ENCODE measurements at regions not wholly inside any gene's neighbourhood (a gene's known extent, or its start where the extent isn't known, plus 50 kb on each side); places are given as distances from the start of the nearest gene placed in this dataset.

DNA sequence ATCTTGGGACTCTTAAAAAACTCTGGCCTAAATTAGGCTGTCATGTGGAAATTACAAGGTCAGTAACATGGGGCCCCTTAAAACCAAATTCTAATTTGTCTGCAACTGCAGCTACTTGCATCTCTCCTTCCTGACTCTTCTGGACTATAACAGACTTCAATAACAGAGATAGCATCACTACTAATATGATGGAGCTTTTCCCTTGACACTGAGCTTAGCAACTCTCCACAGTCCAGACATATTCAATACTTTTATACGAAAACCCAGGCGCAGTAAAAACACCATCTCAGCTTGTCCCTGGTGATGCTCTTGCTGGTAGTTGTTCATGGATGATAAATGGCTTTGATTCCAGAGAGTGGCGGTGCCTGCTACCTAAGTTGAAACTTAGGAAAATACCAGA lies 850.4 kb downstream of the STIM2 start:
- no peak overlapping the region for H3K9ac ChIP-seq
- H3K4me1 ChIP-seq (ENCODE audit: control insufficient read depth in 1 of 2, insufficient read depth in 2 of 2, low read depth in 1 of 2, low read length in 1 of 2): no peaks in the 10 kb centered on the region
- no peaks in the 10 kb centered on the region for H3K9me2 ChIP-seq
- no peaks in the 10 kb centered on the region; the same call in 1 of the 2 replicates for H3K27me3 ChIP-seq (ENCODE audit: insufficient read depth)
- 11% methylated on average over 3 of the region's 3 CpGs for WGBS (ENCODE audit: low lambda C conversion rate)
- TF ChIP-seq, protein P1, sequence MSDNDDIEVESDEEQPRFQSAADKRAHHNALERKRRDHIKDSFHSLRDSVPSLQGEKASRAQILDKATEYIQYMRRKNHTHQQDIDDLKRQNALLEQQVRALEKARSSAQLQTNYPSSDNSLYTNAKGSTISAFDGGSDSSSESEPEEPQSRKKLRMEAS (IDR thresholded peaks at IDR 0.05; ENCODE audit: low read depth): no peak
- TF ChIP-seq, protein P2, sequence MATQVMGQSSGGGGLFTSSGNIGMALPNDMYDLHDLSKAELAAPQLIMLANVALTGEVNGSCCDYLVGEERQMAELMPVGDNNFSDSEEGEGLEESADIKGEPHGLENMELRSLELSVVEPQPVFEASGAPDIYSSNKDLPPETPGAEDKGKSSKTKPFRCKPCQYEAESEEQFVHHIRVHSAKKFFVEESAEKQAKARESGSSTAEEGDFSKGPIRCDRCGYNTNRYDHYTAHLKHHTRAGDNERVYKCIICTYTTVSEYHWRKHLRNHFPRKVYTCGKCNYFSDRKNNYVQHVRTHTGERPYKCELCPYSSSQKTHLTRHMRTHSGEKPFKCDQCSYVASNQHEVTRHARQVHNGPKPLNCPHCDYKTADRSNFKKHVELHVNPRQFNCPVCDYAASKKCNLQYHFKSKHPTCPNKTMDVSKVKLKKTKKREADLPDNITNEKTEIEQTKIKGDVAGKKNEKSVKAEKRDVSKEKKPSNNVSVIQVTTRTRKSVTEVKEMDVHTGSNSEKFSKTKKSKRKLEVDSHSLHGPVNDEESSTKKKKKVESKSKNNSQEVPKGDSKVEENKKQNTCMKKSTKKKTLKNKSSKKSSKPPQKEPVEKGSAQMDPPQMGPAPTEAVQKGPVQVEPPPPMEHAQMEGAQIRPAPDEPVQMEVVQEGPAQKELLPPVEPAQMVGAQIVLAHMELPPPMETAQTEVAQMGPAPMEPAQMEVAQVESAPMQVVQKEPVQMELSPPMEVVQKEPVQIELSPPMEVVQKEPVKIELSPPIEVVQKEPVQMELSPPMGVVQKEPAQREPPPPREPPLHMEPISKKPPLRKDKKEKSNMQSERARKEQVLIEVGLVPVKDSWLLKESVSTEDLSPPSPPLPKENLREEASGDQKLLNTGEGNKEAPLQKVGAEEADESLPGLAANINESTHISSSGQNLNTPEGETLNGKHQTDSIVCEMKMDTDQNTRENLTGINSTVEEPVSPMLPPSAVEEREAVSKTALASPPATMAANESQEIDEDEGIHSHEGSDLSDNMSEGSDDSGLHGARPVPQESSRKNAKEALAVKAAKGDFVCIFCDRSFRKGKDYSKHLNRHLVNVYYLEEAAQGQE (IDR thresholded peaks at IDR 0.05; ENCODE audit: low read depth, low read length): no peak
- TF ChIP-seq JUND (IDR thresholded peaks at IDR 0.05) (no peak), EP300 (IDR thresholded peaks at IDR 0.05; ENCODE audit: borderline replicate concordance in 1 of 2, low read depth in 1 of 2, low read length in 1 of 2) (no peak), SIN3A (IDR thresholded peaks at IDR 0.05; ENCODE audit: borderline replicate concordance, low read depth, low read length) (no peak), NRF1 (IDR thresholded peaks at IDR 0.05; ENCODE audit: low read depth, low read length) (no peak)
- H3F3A ChIP-seq (replicated peaks; ENCODE audit: insufficient read depth): no peaks in the 10 kb centered on the region
- H3K79me2 ChIP-seq (ENCODE audit: insufficient read depth): no peaks in the 10 kb centered on the region
- CTCF ChIA-PET: no interaction called here
- H4K20me1 ChIP-seq (ENCODE audit: insufficient read depth): no peaks in the 10 kb centered on the region
- H3K27ac ChIP-seq (ENCODE audit: low read depth in 2 of 2, low read length in 1 of 2): no peak overlapping the region
- POLR2A ChIA-PET: no interaction called here
- DNase-seq: no peak
- no peaks in the 10 kb centered on the region for H3K9me3 ChIP-seq
- H3K4me2 ChIP-seq: no peak overlapping the region
- H2AFZ ChIP-seq (ENCODE audit: low read depth): no peak overlapping the region
- no peaks in the 10 kb centered on the region for H3K36me3 ChIP-seq (replicated peaks in 1 of 2; ENCODE audit: control insufficient read depth in 1 of 2, insufficient read depth in 2 of 2, low read length in 1 of 2)
- no peak overlapping the region for H3K4me3 ChIP-seq (ENCODE audit: low read depth in 2 of 2, low read length in 1 of 2)

DNA sequence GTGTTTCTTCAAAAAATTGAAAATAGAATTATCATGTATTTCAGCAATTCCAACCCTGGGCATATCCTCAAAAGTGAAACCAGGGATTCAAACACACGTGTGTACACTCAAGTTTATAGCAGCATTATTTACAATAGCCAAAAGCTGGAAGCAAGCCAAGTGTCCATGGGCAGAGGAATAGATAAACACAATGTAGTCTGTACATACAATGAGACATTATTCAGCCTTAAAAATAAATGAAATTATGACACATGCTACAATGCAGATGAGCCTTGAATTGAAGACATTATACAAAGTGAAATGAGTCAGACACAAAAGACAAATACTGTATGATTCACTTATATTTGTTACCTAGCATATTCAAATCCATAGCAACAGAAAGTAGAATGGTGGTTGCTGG lies 853.4 kb downstream of the STIM2 start:
- Histone ChIP-seq H3K27me3 (ENCODE audit: insufficient read depth) (no peaks in the 10 kb centered on the region), H3F3A (replicated peaks; ENCODE audit: insufficient read depth) (no peaks in the 10 kb centered on the region), H3K4me1 (ENCODE audit: control insufficient read depth in 1 of 2, insufficient read depth in 2 of 2, low read depth in 1 of 2, low read length in 1 of 2) (no peaks in the 10 kb centered on the region), H3K9ac (no peak overlapping the region), H3K36me3 (replicated peaks in 1 of 2; ENCODE audit: control insufficient read depth in 1 of 2, insufficient read depth in 2 of 2, low read length in 1 of 2) (no peaks in the 10 kb centered on the region), H4K20me1 (ENCODE audit: insufficient read depth) (no peaks in the 10 kb centered on the region), H3K4me3 (ENCODE audit: low read depth in 2 of 2, low read length in 1 of 2) (no peak overlapping the region), H3K9me3 (no peaks in the 10 kb centered on the region), H3K9me2 (no peaks in the 10 kb centered on the region), H2AFZ (ENCODE audit: low read depth) (no peak overlapping the region), H3K4me2 (no peak overlapping the region), H3K27ac (ENCODE audit: low read depth in 2 of 2, low read length in 1 of 2) (no peak overlapping the region), H3K79me2 (ENCODE audit: insufficient read depth) (no peaks in the 10 kb centered on the region)
- 0% methylated on average over 1 of the region's 1 CpG for WGBS (ENCODE audit: low lambda C conversion rate)
- POLR2A ChIA-PET: no interaction called here
- CTCF ChIA-PET: no interaction called here
- DNase-seq: no peak
- TF ChIP-seq EZH2phosphoT487 (IDR thresholded peaks at IDR 0.05; ENCODE audit: borderline replicate concordance, low read depth) (no peak), EP300 (IDR thresholded peaks at IDR 0.05; ENCODE audit: borderline replicate concordance in 1 of 2, low read depth in 1 of 2, low read length in 1 of 2) (no peak), YY1 (IDR thresholded peaks at IDR 0.05; ENCODE audit: low read depth) (no peak), TCF12 (IDR thresholded peaks at IDR 0.05) (no peak), ELF1 (IDR thresholded peaks at IDR 0.05) (no peak)
- TF ChIP-seq, protein P3, sequence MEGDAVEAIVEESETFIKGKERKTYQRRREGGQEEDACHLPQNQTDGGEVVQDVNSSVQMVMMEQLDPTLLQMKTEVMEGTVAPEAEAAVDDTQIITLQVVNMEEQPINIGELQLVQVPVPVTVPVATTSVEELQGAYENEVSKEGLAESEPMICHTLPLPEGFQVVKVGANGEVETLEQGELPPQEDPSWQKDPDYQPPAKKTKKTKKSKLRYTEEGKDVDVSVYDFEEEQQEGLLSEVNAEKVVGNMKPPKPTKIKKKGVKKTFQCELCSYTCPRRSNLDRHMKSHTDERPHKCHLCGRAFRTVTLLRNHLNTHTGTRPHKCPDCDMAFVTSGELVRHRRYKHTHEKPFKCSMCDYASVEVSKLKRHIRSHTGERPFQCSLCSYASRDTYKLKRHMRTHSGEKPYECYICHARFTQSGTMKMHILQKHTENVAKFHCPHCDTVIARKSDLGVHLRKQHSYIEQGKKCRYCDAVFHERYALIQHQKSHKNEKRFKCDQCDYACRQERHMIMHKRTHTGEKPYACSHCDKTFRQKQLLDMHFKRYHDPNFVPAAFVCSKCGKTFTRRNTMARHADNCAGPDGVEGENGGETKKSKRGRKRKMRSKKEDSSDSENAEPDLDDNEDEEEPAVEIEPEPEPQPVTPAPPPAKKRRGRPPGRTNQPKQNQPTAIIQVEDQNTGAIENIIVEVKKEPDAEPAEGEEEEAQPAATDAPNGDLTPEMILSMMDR (IDR thresholded peaks at IDR 0.05): no peak

Measured in SK-N-SH (cell line).